ENCODE measurements at regions not wholly inside any gene's neighbourhood (a gene's known extent, or its start where the extent isn't known, plus 50 kb on each side); places are given as distances from the start of the nearest gene placed in this dataset.

DNA sequence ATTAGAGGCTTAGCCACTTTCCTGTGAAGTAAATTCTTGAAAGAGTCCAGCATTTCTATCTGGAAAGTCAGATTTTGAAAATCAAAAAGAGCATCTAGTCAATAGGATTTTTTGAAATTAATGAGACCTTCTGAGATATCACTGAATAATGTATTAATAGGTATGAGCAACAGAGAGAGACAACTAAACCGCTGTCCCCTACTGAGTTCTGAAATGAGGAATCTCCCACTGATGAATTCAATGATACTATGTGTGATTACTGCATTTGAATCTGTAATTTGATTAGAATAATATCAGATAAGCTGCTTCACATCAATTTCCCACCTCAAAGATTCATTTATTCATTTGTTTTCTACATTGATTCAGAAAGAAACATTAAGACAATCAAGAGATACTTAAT is 252.8 kb downstream of the TMX3 start:
- H3K4me1 ChIP-seq (ENCODE audit: control insufficient read depth, low read length): no peaks in the 10 kb centered on the region
- H3K36me3 ChIP-seq (ENCODE audit: control insufficient read depth, low read length): no peaks in the 10 kb centered on the region
- H3K4me2 ChIP-seq (ENCODE audit: low read length): no peak overlapping the region
- H3K79me2 ChIP-seq (ENCODE audit: control insufficient read depth, low read length): no peaks in the 10 kb centered on the region
- H3K9me2 ChIP-seq (replicated peaks; ENCODE audit: control insufficient read depth, low read length): no peaks in the 10 kb centered on the region
- no peak overlapping the region for H3K4me3 ChIP-seq (ENCODE audit: low read length)
- H3K27me3 ChIP-seq (ENCODE audit: control insufficient read depth, low read length): no peaks in the 10 kb centered on the region
- no peak overlapping the region for H3K27ac ChIP-seq (ENCODE audit: low read depth, low read length)
- no peaks in the 10 kb centered on the region for H3F3A ChIP-seq (ENCODE audit: control insufficient read depth, insufficient read depth)
- TF ChIP-seq, protein P1, sequence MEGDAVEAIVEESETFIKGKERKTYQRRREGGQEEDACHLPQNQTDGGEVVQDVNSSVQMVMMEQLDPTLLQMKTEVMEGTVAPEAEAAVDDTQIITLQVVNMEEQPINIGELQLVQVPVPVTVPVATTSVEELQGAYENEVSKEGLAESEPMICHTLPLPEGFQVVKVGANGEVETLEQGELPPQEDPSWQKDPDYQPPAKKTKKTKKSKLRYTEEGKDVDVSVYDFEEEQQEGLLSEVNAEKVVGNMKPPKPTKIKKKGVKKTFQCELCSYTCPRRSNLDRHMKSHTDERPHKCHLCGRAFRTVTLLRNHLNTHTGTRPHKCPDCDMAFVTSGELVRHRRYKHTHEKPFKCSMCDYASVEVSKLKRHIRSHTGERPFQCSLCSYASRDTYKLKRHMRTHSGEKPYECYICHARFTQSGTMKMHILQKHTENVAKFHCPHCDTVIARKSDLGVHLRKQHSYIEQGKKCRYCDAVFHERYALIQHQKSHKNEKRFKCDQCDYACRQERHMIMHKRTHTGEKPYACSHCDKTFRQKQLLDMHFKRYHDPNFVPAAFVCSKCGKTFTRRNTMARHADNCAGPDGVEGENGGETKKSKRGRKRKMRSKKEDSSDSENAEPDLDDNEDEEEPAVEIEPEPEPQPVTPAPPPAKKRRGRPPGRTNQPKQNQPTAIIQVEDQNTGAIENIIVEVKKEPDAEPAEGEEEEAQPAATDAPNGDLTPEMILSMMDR (IDR thresholded peaks at IDR 0.05; ENCODE audit: low read depth, low read length, poor library complexity, severe bottlenecking): no peak
- no peak for TF ChIP-seq EZH2phosphoT487 (IDR thresholded peaks at IDR 0.05; ENCODE audit: borderline replicate concordance, low read length)
- H3K9me3 ChIP-seq (ENCODE audit: control insufficient read depth, insufficient read depth, low read length): no peaks in the 10 kb centered on the region
- no peaks in the 10 kb centered on the region for H4K20me1 ChIP-seq (ENCODE audit: control insufficient read depth, insufficient read depth, low read depth, low read length)

DNA sequence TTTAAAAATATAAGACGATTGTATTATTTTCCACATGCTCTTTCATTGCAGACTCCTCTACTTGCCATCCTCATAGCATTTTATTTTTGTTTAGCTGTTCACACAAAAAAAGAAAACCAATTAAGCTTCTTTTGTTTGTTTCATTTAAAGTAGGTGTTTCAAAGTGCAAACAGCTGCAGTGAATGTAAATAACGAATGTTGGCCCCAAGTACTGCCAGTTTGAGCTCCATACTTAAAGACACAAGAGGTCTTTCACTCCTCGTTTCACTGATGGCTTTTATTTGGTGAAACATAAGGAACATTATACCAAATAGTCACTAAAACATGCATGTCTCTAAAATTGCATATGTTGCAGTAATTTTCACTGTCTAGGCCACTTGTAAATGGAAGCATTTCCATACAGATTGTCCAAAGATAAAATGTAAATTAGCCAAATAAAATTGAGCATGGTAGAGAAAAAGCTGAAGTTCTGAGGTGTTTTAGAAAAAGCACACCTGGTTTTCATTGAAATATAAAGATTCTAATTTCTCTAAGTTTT is 253.4 kb downstream of the TMX3 start:
- no peak for TF ChIP-seq EZH2phosphoT487 (IDR thresholded peaks at IDR 0.05; ENCODE audit: borderline replicate concordance, low read length)
- TF ChIP-seq, protein P1 (IDR thresholded peaks at IDR 0.05; ENCODE audit: low read depth, low read length, poor library complexity, severe bottlenecking): no peak
- Histone ChIP-seq H3K9me3 (ENCODE audit: control insufficient read depth, insufficient read depth, low read length) (no peaks in the 10 kb centered on the region), H3K79me2 (ENCODE audit: control insufficient read depth, low read length) (no peaks in the 10 kb centered on the region), H3K4me2 (ENCODE audit: low read length) (no peak overlapping the region), H3K27ac (ENCODE audit: low read depth, low read length) (no peak overlapping the region), H3K4me1 (ENCODE audit: control insufficient read depth, low read length) (no peaks in the 10 kb centered on the region), H3K36me3 (ENCODE audit: control insufficient read depth, low read length) (no peaks in the 10 kb centered on the region), H3F3A (ENCODE audit: control insufficient read depth, insufficient read depth) (no peaks in the 10 kb centered on the region), H3K4me3 (ENCODE audit: low read length) (no peak overlapping the region), H3K9me2 (replicated peaks; ENCODE audit: control insufficient read depth, low read length) (no peaks in the 10 kb centered on the region), H3K27me3 (ENCODE audit: control insufficient read depth, low read length) (no peaks in the 10 kb centered on the region), H4K20me1 (ENCODE audit: control insufficient read depth, insufficient read depth, low read depth, low read length) (no peaks in the 10 kb centered on the region)

DNA sequence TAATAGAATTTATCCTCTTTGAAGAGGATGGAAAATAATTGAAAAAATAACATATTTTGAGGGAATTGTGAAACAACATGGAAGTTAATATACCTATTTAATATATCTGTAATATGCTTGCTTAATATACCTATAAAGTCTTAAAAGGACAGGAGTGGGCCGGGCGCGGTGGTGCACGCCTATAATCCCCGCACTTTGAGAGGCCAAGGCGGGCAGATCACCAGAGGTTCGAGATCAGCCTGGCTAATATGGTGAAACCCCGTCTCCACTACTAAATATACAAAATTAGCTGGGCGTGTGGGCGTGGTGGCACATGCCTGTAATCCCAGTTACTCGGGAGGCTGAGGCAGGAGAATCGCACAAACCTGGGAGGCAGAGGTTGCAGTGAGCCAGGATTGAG is 254.9 kb downstream of the TMX3 start:
- no peaks in the 10 kb centered on the region for H3F3A ChIP-seq (ENCODE audit: control insufficient read depth, insufficient read depth)
- no peaks in the 10 kb centered on the region for H4K20me1 ChIP-seq (ENCODE audit: control insufficient read depth, insufficient read depth, low read depth, low read length)
- H3K27me3 ChIP-seq (ENCODE audit: control insufficient read depth, low read length): no peaks in the 10 kb centered on the region
- H3K4me2 ChIP-seq (ENCODE audit: low read length): no peak overlapping the region
- TF ChIP-seq EZH2phosphoT487 (IDR thresholded peaks at IDR 0.05; ENCODE audit: borderline replicate concordance, low read length): no peak
- TF ChIP-seq, protein P1 (IDR thresholded peaks at IDR 0.05; ENCODE audit: low read depth, low read length, poor library complexity, severe bottlenecking): no peak
- no peaks in the 10 kb centered on the region for H3K4me1 ChIP-seq (ENCODE audit: control insufficient read depth, low read length)
- no peaks in the 10 kb centered on the region for H3K9me2 ChIP-seq (replicated peaks; ENCODE audit: control insufficient read depth, low read length)
- H3K36me3 ChIP-seq (ENCODE audit: control insufficient read depth, low read length): no peaks in the 10 kb centered on the region
- H3K27ac ChIP-seq (ENCODE audit: low read depth, low read length): no peak overlapping the region
- no peaks in the 10 kb centered on the region for H3K79me2 ChIP-seq (ENCODE audit: control insufficient read depth, low read length)
- no peaks in the 10 kb centered on the region for H3K9me3 ChIP-seq (ENCODE audit: control insufficient read depth, insufficient read depth, low read length)
- no peak overlapping the region for H3K4me3 ChIP-seq (ENCODE audit: low read length)
